Uterus (tissue), 3 donors: ENCODE measurements at regions not wholly inside any gene's neighbourhood (a gene's known extent, or its start where the extent isn't known, plus 50 kb on each side); places are given as distances from the start of the nearest gene placed in this dataset.

Experiments
- DNase-seq, 2 donors: peaks; one replicate each; pipeline ENCODE4 v3.0.0-alpha.2; 2019 to 2020
- H3K27ac ChIP-seq, 2 donors: fragments of 200-600 bp; sonication (generic); 1 replicate in 1 of 2; 2 replicates in 1 of 2; pipeline ENCODE4 v1.5.1; 2016 to 2018
- H3K27me3 ChIP-seq, 2 donors: fragments of 200-600 bp; sonication (generic); one replicate each; pipeline ENCODE4 v1.5.1; 2018 to 2019; ENCODE audit warnings: control low read depth in 1 of 2
- H3K36me3 ChIP-seq, 2 donors: fragments of 200-600 bp; sonication (generic); one replicate each; pipeline ENCODE4 v1.5.1; 2019; ENCODE audit warnings: control low read depth in 1 of 2
- H3K4me1 ChIP-seq, 2 donors: fragments of 200-600 bp; sonication (generic); one replicate each; pipeline ENCODE4 v1.5.1; 2018 to 2019; ENCODE audit warnings: control low read depth in 1 of 2
- H3K4me3 ChIP-seq, 2 donors: fragments of 200-600 bp; sonication (generic); 1 replicate in 1 of 2; 2 replicates in 1 of 2; pipeline ENCODE4 v1.5.1; 2018 to 2019; ENCODE audit warnings: mild to moderate bottlenecking in 1 of 2
- H3K9me3 ChIP-seq, 2 donors: fragments of 200-600 bp; sonication (generic); one replicate each; pipeline ENCODE4 v1.5.1; 2019; ENCODE audit warnings: control low read depth in 1 of 2
- CTCF ChIP-seq, 4 experiments: fragments of 200-600 bp in 2 of 4; fragments of 450-650 bp in 2 of 4; sonication (generic) in 2 of 4; IDR thresholded peaks; one replicate each; pipeline ENCODE4 v1.5.1; 2016 to 2019; ENCODE audit warnings: antibody characterized with exemption in 4 of 4, mild to moderate bottlenecking in 2 of 4, moderate library complexity in 1 of 4
- POLR2A ChIP-seq, 2 donors: fragments of 450-650 bp; IDR thresholded peaks; one replicate each; pipeline ENCODE4 v1.6.1; 2016; ENCODE audit warnings: antibody characterized with exemption in 2 of 2, mild to moderate bottlenecking in 1 of 2, moderate library complexity in 1 of 2
- intact Hi-C: fragments of 100-400 bp; cut with DNase I; formaldehyde crosslinking; loops from one replicate; pipeline ENCODE4 v1.15.1; 2023; ENCODE audit warnings: low total_unique reads
- donor health status: DM: yes; HTN: yes; CAD: no.

GRCh38 chr14:62209287-62209899 lies 447.2 kb downstream of the SNAPC1 start:
- no peak overlapping the region for H3K4me3 ChIP-seq
- DNase-seq, result no peak
- H3K4me1 ChIP-seq, result no peaks in the 10 kb centered on the region
- no peaks in the 10 kb centered on the region for H3K36me3 ChIP-seq
- no peaks in the 10 kb centered on the region for H3K27me3 ChIP-seq
- no peak overlapping the region for H3K27ac ChIP-seq
- TF ChIP-seq POLR2A (IDR thresholded peaks at IDR 0.05), result no peak
- no peak for TF ChIP-seq CTCF (IDR thresholded peaks at IDR 0.05)
- intact Hi-C loops, result no loop called here
- no peaks in the 10 kb centered on the region for H3K9me3 ChIP-seq

GRCh38 chr14:62213516-62213915 lies 451.3 kb downstream of the SNAPC1 start:
- no peak for DNase-seq
- Histone ChIP-seq H3K4me3 (no peak overlapping the region), H3K9me3 (no peaks in the 10 kb centered on the region), H3K27me3 (no peaks in the 10 kb centered on the region), H3K36me3 (no peaks in the 10 kb centered on the region), H3K27ac (no peak overlapping the region), H3K4me1 (no peaks in the 10 kb centered on the region)
- TF ChIP-seq POLR2A (IDR thresholded peaks at IDR 0.05), result no peak
- intact Hi-C loops, result no loop called here

- Histone ChIP-seq H3K4me1 (no peaks in the 10 kb centered on the region), H3K27ac (no peak overlapping the region), H3K36me3 (no peaks in the 10 kb centered on the region), H3K9me3 (no peaks in the 10 kb centered on the region), H3K27me3 (no peaks in the 10 kb centered on the region), H3K4me3 (no peak overlapping the region)
- DNase-seq, result no peak
- TF ChIP-seq POLR2A (IDR thresholded peaks at IDR 0.05) (no peak), CTCF (IDR thresholded peaks at IDR 0.05) (no peak)
- intact Hi-C loops, result no loop called here
These were observed 453.9 kb downstream of the SNAPC1 start for GRCh38 chr14:62216121-62216520.

- no peak overlapping the region for H3K4me3 ChIP-seq
These were observed 472.6 kb downstream of the SNAPC1 start for GRCh38 chr14:62234849-62235248.

GRCh38 chr14:62244221-62244620 lies 482.0 kb downstream of the SNAPC1 start:
- no peaks in the 10 kb centered on the region for H3K27me3 ChIP-seq
- no peaks in the 10 kb centered on the region for H3K36me3 ChIP-seq
- H3K9me3 ChIP-seq, result no peaks in the 10 kb centered on the region
- TF ChIP-seq CTCF (IDR thresholded peaks at IDR 0.05) (no peak), POLR2A (IDR thresholded peaks at IDR 0.05) (no peak)
- intact Hi-C loops, result no loop called here
- no peaks in the 10 kb centered on the region for H3K4me1 ChIP-seq
- no peak for DNase-seq
- H3K27ac ChIP-seq, result no peak overlapping the region
- H3K4me3 ChIP-seq, result no peak overlapping the region

More at GRCh38 chr14:62234849-62235248, 472.6 kb downstream of the SNAPC1 start:
- H3K27me3 ChIP-seq, result no peaks in the 10 kb centered on the region
- no peaks in the 10 kb centered on the region for H3K9me3 ChIP-seq
- no peaks in the 10 kb centered on the region for H3K4me1 ChIP-seq
- intact Hi-C loops, result no loop called here
- no peaks in the 10 kb centered on the region for H3K36me3 ChIP-seq
- no peak for TF ChIP-seq CTCF (IDR thresholded peaks at IDR 0.05)
- TF ChIP-seq POLR2A (IDR thresholded peaks at IDR 0.05), result no peak
- no peak for DNase-seq
- H3K27ac ChIP-seq, result no peak overlapping the region

- intact Hi-C loops, result no loop called here
- TF ChIP-seq CTCF (IDR thresholded peaks at IDR 0.05) (no peak), POLR2A (IDR thresholded peaks at IDR 0.05) (no peak)
These were observed 485.0 kb downstream of the SNAPC1 start for GRCh38 chr14:62247266-62247665.

More at GRCh38 chr14:62247266-62247665, 485.0 kb downstream of the SNAPC1 start:
- Histone ChIP-seq H3K4me1 (no peaks in the 10 kb centered on the region), H3K9me3 (no peaks in the 10 kb centered on the region), H3K27me3 (no peaks in the 10 kb centered on the region), H3K4me3 (no peak overlapping the region), H3K27ac (no peak overlapping the region), H3K36me3 (no peaks in the 10 kb centered on the region)
- DNase-seq, result no peak
